Activated T-helper 9 cell treated with anti-CD3 and anti-CD28 coated beads, Interleukin-2, amount 50 U/mL, for 16 hours (primary cell): ENCODE measurements at regions not wholly inside any gene's neighbourhood (a gene's known extent, or its start where the extent isn't known, plus 50 kb on each side); places are given as distances from the start of the nearest gene placed in this dataset.
"Not testable (repeated sequence)": the region's sequence is repeated elsewhere in the genome, so short reads cannot be mapped to it uniquely, and the experiment has no call there.

Source experiments
- DNase-seq: peaks from one replicate; pipeline ENCODE4 v3.0.0-alpha.2; 2020; ENCODE audit warnings: low read depth

- no peak for DNase-seq
Observed at GRCh38 chr6:139751179-139751578, 376.7 kb upstream of the CITED2 start.

DNA sequence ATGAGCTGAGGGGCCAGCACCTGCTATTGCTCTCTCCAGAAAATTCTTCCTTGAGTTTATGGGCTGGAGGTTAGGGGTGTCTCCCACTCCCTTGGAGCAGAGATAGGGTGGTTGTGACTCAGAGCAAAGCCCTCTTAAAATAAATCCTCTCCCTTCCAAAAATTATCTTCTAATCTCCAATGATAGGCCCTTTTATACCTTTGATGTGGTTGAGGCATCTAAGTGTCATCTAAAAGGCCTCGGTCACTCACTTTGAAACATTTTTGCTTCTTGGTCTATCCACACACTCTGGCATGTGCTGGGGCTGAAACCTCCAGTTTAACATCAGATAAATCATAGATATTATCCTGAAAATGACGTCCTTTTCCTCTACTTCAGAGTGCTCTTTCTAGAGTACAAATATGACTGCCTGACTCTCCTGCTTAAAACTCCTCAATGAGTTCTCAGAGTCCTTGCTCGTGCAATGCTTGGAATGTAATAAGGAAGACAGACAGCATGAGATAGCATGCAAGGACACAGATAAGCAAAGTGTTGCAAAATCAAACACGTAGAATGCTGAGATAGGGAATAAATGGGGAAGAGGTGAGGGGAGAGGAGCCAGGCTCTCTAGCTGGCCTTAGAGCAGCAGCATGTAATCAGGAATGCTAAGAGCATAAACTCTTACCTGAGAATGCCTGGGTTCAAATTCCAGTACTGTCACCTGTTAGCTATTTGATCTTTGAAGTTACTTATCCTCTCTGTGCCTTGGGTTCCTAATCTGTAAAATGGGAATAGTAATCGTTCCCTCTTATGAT is 374.1 kb upstream of the CITED2 start:
- no peak for DNase-seq

- DNase-seq = no peak
Observed at GRCh38 chr6:139747154-139747553, 372.7 kb upstream of the CITED2 start.

DNA sequence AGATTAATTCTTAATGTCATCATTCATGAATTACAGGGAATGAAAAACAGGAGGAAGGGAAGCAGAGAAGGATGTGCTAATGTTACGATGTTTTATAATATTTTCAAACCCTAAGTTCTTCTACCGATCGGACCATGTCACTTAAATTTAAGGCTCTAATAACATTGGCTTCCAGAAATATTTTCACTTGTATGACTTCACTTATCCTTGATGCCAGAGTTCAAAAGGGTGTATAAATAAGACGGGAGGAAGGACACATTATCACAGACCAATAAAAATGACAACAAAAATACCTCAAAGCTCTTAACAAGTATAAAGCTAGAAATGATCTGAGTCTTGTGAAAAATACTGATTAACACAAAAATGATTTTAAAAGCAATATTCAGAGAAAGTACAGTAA is 370.4 kb upstream of the CITED2 start:
- no peak for DNase-seq

- no peak for DNase-seq
Observed at GRCh38 chr6:139743664-139744437, 369.4 kb upstream of the CITED2 start.

DNA sequence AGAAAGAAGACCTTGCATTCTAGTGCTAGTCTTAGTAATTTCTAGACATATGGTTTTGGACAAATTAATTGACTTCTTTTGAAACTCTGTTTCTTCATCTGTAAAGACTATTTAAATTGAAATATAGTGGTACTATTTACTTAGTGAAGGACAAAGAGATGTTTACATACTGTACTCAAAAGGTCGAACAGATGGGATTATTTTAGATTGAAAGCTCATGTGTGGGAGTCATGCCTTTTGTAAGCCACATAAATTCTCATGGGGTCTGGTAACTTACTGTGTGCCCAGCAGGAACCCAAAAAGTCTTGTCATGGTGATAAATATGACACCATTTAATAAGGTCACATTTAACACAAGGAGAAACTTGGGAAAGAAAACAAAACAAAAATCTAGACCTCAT is 368.2 kb upstream of the CITED2 start:
- DNase-seq = no peak

DNA sequence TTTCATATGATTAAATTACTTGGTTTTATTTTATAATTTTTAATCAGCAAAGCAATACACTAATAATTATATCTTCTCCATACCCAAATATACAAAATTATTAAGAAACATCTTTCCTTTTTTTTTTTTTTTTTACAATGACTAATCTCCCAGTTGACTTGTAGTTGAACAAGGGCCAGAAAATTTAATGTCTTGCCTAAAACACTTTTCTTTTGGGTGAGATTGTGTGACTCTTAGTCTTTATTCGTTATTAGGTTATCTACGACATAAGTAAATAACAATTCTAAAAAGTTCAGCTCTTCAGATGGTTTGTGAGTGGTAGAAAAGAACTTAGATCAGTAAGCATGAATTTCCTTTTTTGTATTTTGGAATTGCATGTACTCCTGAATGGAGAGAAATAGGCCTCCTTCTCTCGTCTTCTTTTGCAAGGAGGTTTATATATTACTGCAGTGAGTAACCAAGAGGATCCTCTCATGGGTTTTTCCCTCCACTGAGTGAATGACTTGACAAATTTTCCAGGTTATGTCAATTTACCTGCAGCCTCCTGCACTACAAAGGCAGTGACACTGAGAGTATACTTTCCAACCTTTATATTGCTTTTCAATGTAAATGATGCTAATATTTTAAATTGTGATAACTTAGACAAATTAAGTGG is 364.5 kb upstream of the CITED2 start:
- DNase-seq = no peak

- DNase-seq = no peak
Observed at GRCh38 chr6:139736325-139736906, 362.0 kb upstream of the CITED2 start.

GRCh38 chr6:139732451-139732850 is 358.0 kb upstream of the CITED2 start:
- no peak for DNase-seq

- DNase-seq = no peak
Observed at GRCh38 chr6:139730340-139730974, 356.0 kb upstream of the CITED2 start.

GRCh38 chr6:139728876-139729427 is 354.5 kb upstream of the CITED2 start:
- no peak for DNase-seq

DNA sequence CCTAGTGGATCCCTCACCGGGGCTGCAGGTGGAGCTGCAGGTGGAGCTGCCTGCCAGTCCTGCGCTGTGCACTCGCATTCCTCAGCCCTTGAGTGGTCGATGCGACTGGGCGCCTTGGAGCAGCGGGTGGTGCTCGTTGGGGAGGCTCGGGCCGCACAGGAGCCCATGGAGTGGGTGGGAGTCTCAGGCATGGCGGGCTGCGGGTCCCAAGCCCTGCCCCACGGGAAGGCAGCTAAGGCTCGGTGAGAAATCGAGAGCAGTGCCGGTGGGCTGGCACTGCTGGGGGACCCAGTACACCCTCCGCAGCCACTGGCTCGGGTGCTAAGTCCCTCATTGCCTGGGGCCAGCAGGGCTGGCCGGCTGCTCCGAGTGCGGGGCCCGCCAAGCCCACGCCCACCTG is 351.8 kb upstream of the CITED2 start:
- not testable (repeated sequence) for DNase-seq

DNA sequence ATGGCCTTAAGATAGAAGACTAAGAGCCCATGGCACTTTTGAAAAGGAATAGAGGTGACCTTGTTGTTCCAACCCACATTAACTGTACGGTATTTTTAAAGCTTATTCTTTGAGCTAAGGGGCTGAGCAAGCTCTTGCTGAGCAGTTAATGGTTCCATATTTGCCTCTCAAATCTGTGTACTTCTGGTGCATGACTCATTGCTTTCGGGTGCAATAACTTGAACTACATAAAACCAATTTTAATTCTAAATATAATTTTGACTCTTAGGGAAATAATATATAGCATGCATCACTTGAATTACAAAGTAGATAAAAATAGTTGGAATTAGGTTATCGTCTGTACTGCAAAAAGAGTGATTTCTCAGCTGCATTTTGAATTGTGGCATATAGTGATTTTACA is 348.1 kb upstream of the CITED2 start:
- DNase-seq = no peak

GRCh38 chr6:139721954-139722353 is 347.5 kb upstream of the CITED2 start:
- DNase-seq = no peak

GRCh38 chr6:139713900-139714506 is 339.6 kb upstream of the CITED2 start:
- no peak for DNase-seq

DNA sequence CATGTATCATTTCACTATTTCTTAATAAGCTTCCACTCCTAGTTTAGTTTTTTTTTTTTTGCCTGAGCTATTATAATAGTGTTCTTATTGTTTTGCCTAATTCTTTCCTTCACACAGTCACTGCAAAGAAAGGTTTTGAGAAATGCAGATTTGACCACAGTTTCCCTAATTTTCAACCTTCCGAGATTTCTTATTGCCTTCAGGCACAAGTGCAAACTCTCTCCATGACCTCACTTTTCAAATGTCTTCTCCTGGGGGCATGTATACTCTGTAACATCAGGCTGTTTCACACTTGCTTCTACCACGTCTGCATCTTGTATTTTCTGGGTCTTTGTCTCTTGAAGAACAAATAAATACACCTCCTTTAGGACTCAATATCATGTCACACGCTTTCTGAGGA is 339.0 kb upstream of the CITED2 start:
- no peak for DNase-seq

DNA sequence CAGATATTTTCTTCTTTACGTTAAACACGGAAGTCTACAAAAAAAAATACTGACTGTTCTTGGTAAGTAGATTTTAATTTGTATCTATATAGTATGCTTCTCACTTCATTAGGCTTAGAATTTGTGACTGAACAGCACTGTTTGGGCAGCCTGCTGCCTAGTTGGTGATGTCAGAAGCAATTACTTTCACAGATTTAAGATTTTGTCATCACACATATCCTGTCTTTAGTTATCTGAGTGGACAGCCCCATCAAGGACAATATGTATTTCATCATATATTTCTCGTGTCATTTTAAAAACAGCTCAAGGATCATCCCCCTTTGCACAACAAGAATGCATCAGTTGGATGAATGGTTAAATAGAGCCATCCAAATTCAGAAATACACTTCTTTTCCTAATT is 338.4 kb upstream of the CITED2 start:
- no peak for DNase-seq

DNA sequence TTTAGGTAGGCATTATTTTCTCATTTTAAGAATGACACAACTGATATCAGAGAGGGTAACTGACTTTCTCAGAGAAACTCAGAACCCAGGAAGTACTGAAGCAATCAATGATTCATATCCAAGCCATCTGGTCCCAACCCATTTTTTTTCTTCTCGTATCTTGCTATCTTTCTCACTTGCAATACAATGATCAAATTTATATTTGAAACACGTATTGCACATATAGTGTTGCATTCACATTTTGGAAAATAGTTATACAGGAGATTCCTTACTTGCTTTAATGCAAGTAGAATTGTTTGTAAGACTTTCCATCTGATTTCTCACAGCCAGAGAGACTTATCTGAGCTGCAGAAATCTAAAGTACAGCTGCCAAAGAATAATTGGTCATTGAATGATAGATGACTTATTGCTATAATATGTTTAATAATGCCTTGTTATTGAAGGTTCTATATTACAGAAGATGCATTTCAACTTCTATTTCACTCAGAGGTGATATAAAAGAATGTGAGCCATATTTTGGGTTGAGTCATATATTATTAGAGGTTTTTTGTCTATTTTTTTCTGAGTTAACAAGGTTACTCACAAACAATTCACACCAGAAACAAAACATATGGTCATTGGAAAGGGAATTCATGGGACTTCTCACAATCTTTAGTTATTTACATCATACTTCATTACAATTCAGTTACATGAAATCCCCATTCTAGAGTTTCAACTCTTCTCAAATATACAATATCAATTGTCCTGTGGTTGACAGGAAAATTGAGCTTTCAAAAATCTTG is 337.5 kb upstream of the CITED2 start:
- no peak for DNase-seq

DNA sequence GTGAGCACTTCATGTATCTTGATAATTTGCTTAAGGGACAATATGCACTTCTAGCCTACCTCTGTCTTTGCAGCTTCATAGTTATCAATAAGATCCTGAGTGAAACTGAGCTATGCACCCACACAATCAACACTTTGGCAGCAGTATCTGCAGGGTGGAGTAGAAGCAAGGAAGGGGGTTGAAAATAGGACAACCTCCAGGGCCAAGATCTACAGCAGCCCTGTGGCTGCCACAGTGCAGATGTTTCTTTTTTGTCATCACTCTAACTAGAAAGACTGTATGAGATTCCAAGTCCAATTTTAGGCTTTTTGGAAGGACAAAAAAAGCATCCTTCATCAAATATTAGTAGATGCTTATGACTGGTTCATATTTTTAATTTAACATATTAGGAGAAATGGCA is 336.1 kb upstream of the CITED2 start:
- no peak for DNase-seq

DNA sequence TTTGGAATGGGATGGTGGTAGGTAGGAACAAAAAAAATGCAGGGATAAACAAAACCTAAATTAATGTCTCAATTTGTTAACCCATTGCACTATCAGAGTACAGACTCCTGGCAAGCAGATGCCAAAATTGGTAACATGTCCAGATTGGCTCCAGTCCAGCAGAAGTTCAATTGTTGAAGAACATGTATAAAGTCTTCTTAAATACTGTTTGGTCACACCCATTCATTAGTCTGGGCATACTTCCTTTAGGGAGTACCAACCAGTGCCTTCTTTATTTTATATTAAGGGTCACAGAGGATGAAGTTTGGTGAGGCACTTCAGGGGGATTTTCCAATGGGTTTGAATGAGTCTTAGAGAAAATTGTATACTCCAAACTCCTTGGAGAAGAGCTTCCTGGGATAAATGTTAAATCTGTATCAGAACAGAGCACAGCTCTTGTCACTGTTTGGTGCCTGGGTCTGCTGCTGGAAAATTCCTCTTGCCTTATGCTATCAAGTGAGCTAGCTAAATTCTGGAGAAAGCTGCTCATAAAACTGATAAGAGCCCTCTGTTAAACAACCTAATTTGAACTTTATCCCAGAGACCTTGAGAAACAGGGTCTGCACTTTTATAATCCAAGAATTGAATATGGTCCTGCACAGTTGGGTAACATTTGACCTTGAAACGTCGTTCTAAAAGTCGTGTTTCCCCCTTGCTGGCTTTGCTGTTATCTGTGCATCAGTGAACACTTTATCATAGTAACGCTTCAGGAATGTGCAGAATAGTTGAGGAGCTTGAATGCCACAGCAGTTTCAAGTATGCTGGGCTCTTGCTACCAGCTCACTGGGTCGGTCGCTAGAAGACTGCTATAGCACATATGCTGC is 334.1 kb upstream of the CITED2 start:
- DNase-seq = no peak
